Body of pancreas (tissue), 4 donors: ENCODE measurements at regions not wholly inside any gene's neighbourhood (a gene's known extent, or its start where the extent isn't known, plus 50 kb on each side); places are given as distances from the start of the nearest gene placed in this dataset.

Source experiments
- ATAC-seq: fragments of 150-250 bp; one replicate; pipeline ENCODE4 v1.9.1; 2016
- DNase-seq, 4 donors: peaks; one replicate each; pipeline ENCODE4 v3.0.0-alpha.2; 2019
- H3K27ac ChIP-seq, 4 donors: fragments of 200-600 bp; sonication (generic); 1 replicate in 3 of 4; 2 replicates in 1 of 4; pipeline versions ENCODE4 v1.5.1 to v1.6.1; 2016 to 2019; ENCODE audit warnings: mild to moderate bottlenecking in 1 of 4, mixed read lengths in 1 of 4, moderate library complexity in 1 of 4
- H3K27me3 ChIP-seq, 2 donors: fragments of 200-600 bp; sonication (generic); one replicate each; pipeline ENCODE4 v1.6.0; 2016; ENCODE audit warnings: mild to moderate bottlenecking in 1 of 2
- H3K36me3 ChIP-seq, 2 donors: fragments of 200-600 bp; sonication (generic); replicated peaks in 1 of 2; 2 replicates each; pipeline ENCODE4 v1.5.1; 2016; ENCODE audit warnings: low read depth in 2 of 2; ENCODE audit not compliant: insufficient read depth in 1 of 2
- H3K4me1 ChIP-seq: fragments of 200-600 bp; sonication (generic); one replicate; pipeline ENCODE4 v1.6.0; 2016
- H3K4me3 ChIP-seq, 2 donors: fragments of 200-600 bp; sonication (generic); 1 replicate in 1 of 2; 2 replicates in 1 of 2; pipeline ENCODE4 v1.5.1; 2016 to 2019
- H3K9me3 ChIP-seq, 3 donors: fragments of 200-600 bp; sonication (generic); 1 replicate in 2 of 3; 2 replicates in 1 of 3; pipeline ENCODE4 v1.5.1; 2016
- POLR2A ChIP-seq, 3 donors: fragments of 450-650 bp; IDR thresholded peaks; one replicate each; pipeline ENCODE4 v1.6.1; 2016; ENCODE audit warnings: antibody characterized with exemption in 3 of 3, mild to moderate bottlenecking in 2 of 3
- WGBS, 2 donors: methylation state at CpG; one replicate each; pipeline ENCODE4 v1.1.5; 2017; 5-methylcytosine and 5-hydroxymethylcytosine counted together
- intact Hi-C: fragments of 100-400 bp; cut with DNase I; formaldehyde crosslinking; loops from one replicate; pipeline ENCODE4 v1.15.1; 2023
- TF ChIP-seq, protein P1 (sequence below), 7 experiments: fragments of 450-650 bp in 4 of 7; fragments of 200-600 bp in 3 of 7; sonication (generic) in 3 of 7; IDR thresholded peaks; one replicate each; pipeline ENCODE4 v1.5.1; 2016 to 2019; ENCODE audit warnings: antibody characterized with exemption in 7 of 7

- Histone ChIP-seq H3K4me1 (no peaks in the 10 kb centered on the region), H3K9me3 (no peaks in the 10 kb centered on the region), H3K4me3 (no peak overlapping the region), H3K27ac (no peak overlapping the region), H3K36me3 (no peaks in the 10 kb centered on the region), H3K27me3 (no peaks in the 10 kb centered on the region)
- no peak for ATAC-seq
- WGBS, 2 donors = 63 to 75% methylated on average over 14 to 19 of the region's 19 CpGs
- no peak for DNase-seq
- intact Hi-C loops = no loop called here
- TF ChIP-seq, protein P1, sequence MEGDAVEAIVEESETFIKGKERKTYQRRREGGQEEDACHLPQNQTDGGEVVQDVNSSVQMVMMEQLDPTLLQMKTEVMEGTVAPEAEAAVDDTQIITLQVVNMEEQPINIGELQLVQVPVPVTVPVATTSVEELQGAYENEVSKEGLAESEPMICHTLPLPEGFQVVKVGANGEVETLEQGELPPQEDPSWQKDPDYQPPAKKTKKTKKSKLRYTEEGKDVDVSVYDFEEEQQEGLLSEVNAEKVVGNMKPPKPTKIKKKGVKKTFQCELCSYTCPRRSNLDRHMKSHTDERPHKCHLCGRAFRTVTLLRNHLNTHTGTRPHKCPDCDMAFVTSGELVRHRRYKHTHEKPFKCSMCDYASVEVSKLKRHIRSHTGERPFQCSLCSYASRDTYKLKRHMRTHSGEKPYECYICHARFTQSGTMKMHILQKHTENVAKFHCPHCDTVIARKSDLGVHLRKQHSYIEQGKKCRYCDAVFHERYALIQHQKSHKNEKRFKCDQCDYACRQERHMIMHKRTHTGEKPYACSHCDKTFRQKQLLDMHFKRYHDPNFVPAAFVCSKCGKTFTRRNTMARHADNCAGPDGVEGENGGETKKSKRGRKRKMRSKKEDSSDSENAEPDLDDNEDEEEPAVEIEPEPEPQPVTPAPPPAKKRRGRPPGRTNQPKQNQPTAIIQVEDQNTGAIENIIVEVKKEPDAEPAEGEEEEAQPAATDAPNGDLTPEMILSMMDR (IDR thresholded peaks at IDR 0.05) = no peak
- TF ChIP-seq POLR2A (IDR thresholded peaks at IDR 0.05) = no peak
Observed at GRCh38 chr22:48316257-48317250, 1511.1 kb downstream of the BRD1 start.

DNA sequence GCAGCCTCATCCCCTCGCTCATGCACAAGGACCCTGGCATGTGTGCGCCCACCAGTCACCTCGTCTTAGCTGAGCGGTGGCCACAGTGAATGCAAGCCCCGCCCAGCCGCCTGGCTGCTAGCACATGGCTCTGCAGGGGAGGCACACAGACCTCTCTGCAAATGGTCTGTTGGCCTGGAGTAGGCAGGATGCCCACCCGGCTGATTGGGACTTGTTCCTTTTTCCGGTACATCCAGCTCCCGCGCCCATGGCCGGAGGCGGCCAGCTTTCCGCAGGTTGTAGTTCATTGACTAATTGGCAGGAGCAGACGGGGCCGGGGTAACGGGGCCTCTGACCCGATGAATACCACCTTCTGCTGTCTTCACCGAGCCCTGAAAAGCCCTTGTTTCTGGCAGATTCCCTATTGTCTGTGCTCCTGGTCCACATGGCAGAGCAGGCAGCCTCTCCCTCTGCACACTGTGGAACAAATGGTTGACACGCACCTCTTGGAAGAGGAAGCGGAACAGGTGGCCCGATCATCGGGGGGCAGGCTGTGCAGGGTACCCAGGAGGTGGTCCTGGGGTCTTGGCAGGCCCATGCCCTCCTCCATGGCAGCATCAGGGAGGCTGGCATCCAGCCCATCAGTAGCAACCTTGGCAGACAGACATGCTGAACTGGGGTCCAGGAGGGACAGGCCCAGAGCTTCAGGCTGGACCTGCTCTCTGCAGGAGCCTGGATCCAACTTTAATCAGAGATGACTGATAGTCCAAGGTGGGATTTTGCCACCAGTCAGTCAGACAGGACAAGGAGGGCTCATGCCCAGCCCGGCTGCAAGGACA is 1512.0 kb downstream of the BRD1 start:
- intact Hi-C loops = no loop called here
- Histone ChIP-seq H3K36me3 (no peaks in the 10 kb centered on the region), H3K4me1 (no peaks in the 10 kb centered on the region), H3K27ac (no peak overlapping the region), H3K27me3 (no peaks in the 10 kb centered on the region), H3K4me3 (no peak overlapping the region), H3K9me3 (no peaks in the 10 kb centered on the region)
- WGBS, 2 donors = 72 to 73% methylated on average over 6 to 23 of the region's 23 CpGs
- no peak for TF ChIP-seq POLR2A (IDR thresholded peaks at IDR 0.05)
- TF ChIP-seq, protein P1 (IDR thresholded peaks at IDR 0.05) = no peak
- ATAC-seq (no peak), DNase-seq (no peak)

GRCh38 chr22:48314073-48314472 is 1513.6 kb downstream of the BRD1 start:
- H3K4me1 ChIP-seq = no peaks in the 10 kb centered on the region
- H3K36me3 ChIP-seq = no peaks in the 10 kb centered on the region
- H3K27ac ChIP-seq = no peak overlapping the region
- TF ChIP-seq POLR2A (IDR thresholded peaks at IDR 0.05) = no peak
- TF ChIP-seq, protein P1 (IDR thresholded peaks at IDR 0.05) = no peak
- no peaks in the 10 kb centered on the region for H3K27me3 ChIP-seq
- no peak overlapping the region for H3K4me3 ChIP-seq
- whole genome bisulfite sequencing, 2 donors = 44 to 50% methylated on average over 6 of the region's 6 CpGs
- no peaks in the 10 kb centered on the region for H3K9me3 ChIP-seq
- DNase-seq (no peak), ATAC-seq (no peak)
- intact Hi-C loops = no loop called here

- WGBS, 2 donors = 50 to 52% methylated on average over 11 to 14 of the region's 14 CpGs
- no peak for DNase-seq
- ATAC-seq = no peak
Observed at GRCh38 chr22:48313175-48313830, 1514.4 kb downstream of the BRD1 start.

More at GRCh38 chr22:48313175-48313830, 1514.4 kb downstream of the BRD1 start:
- intact Hi-C loops = no loop called here
- TF ChIP-seq, protein P1 (IDR thresholded peaks at IDR 0.05) = no peak
- no peak for TF ChIP-seq POLR2A (IDR thresholded peaks at IDR 0.05)
- Histone ChIP-seq H3K27me3 (no peaks in the 10 kb centered on the region), H3K27ac (no peak overlapping the region), H3K36me3 (no peaks in the 10 kb centered on the region), H3K4me3 (no peak overlapping the region), H3K4me1 (no peaks in the 10 kb centered on the region), H3K9me3 (no peaks in the 10 kb centered on the region)
